Colonic mucosa (tissue), 4 donors: ENCODE measurements at regions not wholly inside any gene's neighbourhood (a gene's known extent, or its start where the extent isn't known, plus 50 kb on each side); places are given as distances from the start of the nearest gene placed in this dataset.

ENCODE experiments used
- DNase-seq: peaks from one replicate; pipeline ENCODE4 v3.0.0-alpha.2; 2020
- H3K27ac ChIP-seq: fragments of 200-600 bp; one replicate; pipeline ENCODE4 v1.8.0; 2021
- H3K27me3 ChIP-seq: fragments of 200-600 bp; one replicate; pipeline ENCODE4 v1.8.0; 2021
- H3K36me3 ChIP-seq: fragments of 200-600 bp; one replicate; pipeline ENCODE4 v1.8.0; 2021
- H3K4me1 ChIP-seq: fragments of 200-600 bp; one replicate; pipeline ENCODE4 v1.8.0; 2021; ENCODE audit warnings: mild to moderate bottlenecking
- H3K4me3 ChIP-seq: fragments of 200-600 bp; one replicate; pipeline ENCODE4 v1.8.0; 2021
- H3K9ac ChIP-seq, 2 donors: one replicate each; pipeline ENCODE4 v1.7.0; 2013; ENCODE audit warnings: control low read depth in 2 of 2, low read depth in 2 of 2, low read length in 2 of 2
- H3K9me3 ChIP-seq: fragments of 200-600 bp; one replicate; pipeline ENCODE4 v1.8.0; 2021
- intact Hi-C: fragments of 100-400 bp; cut with DNase I; formaldehyde crosslinking; loops from one replicate; pipeline ENCODE4 v1.14.1; 2022
- TF ChIP-seq, protein P1 (sequence below): fragments of 200-600 bp; IDR thresholded peaks from one replicate; pipeline ENCODE4 v1.8.0; 2022; ENCODE audit warnings: antibody characterized with exemption, mild to moderate bottlenecking
- donor health status: healthy.
- donor health status: DM: no; HTN: no; CAD: no.
- donor health status: DM: no; HTN: no; CAD: no.

DNA sequence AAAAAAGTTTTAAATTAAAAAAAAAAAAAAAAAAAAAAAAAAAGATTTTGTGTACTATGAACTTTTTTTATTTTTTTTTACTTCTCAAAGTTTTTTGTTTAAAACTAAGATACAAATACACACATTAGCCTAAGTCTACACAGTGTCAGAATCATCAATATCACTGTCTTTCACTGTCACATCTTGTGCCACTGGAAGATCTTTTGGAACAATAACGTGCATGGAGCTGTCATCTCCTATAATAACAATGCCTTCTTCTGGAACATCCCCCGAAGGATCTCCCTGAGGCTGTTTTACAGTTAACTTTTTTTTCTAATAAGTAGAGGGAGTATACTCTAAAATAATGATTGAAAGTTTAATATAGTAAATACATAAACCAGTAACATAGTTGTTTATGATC is 295.7 kb downstream of the KCNJ2 start:
- no peak overlapping the region for H3K9ac ChIP-seq
- no peaks in the 10 kb centered on the region for H3K27me3 ChIP-seq
- no peaks in the 10 kb centered on the region for H3K36me3 ChIP-seq
- TF ChIP-seq, protein P1, sequence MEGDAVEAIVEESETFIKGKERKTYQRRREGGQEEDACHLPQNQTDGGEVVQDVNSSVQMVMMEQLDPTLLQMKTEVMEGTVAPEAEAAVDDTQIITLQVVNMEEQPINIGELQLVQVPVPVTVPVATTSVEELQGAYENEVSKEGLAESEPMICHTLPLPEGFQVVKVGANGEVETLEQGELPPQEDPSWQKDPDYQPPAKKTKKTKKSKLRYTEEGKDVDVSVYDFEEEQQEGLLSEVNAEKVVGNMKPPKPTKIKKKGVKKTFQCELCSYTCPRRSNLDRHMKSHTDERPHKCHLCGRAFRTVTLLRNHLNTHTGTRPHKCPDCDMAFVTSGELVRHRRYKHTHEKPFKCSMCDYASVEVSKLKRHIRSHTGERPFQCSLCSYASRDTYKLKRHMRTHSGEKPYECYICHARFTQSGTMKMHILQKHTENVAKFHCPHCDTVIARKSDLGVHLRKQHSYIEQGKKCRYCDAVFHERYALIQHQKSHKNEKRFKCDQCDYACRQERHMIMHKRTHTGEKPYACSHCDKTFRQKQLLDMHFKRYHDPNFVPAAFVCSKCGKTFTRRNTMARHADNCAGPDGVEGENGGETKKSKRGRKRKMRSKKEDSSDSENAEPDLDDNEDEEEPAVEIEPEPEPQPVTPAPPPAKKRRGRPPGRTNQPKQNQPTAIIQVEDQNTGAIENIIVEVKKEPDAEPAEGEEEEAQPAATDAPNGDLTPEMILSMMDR = no peak
- no peak for DNase-seq
- intact Hi-C loops = no loop called here
- no peak overlapping the region for H3K4me3 ChIP-seq
- H3K9me3 ChIP-seq = no peaks in the 10 kb centered on the region
- H3K27ac ChIP-seq = no peak overlapping the region
- no peaks in the 10 kb centered on the region for H3K4me1 ChIP-seq

DNA sequence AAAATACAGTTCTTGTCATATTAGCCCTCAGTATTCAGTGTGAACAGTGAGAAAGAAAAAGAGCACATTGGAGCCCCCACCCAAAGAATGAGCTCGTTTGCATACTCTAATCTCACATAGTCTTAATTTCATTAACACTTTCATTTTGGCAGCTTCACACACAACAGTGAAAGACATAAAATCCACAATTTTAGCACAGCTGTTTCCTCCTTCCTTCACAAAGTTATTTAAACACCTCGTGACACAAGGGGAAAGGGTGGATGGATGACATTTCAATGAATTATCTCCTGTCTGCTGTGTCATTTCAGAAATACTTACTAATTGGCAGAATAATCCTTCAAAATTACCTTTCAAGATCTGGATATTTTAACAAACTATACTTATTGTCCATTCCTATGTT is 299.3 kb downstream of the KCNJ2 start:
- no peaks in the 10 kb centered on the region for H3K9me3 ChIP-seq
- H3K36me3 ChIP-seq = no peaks in the 10 kb centered on the region
- intact Hi-C loops = no loop called here
- no peak for DNase-seq
- TF ChIP-seq, protein P1 = no peak
- H3K4me1 ChIP-seq = no peaks in the 10 kb centered on the region
- no peaks in the 10 kb centered on the region for H3K27me3 ChIP-seq
- no peak overlapping the region for H3K4me3 ChIP-seq
- no peak overlapping the region for H3K9ac ChIP-seq
- H3K27ac ChIP-seq = no peak overlapping the region

DNA sequence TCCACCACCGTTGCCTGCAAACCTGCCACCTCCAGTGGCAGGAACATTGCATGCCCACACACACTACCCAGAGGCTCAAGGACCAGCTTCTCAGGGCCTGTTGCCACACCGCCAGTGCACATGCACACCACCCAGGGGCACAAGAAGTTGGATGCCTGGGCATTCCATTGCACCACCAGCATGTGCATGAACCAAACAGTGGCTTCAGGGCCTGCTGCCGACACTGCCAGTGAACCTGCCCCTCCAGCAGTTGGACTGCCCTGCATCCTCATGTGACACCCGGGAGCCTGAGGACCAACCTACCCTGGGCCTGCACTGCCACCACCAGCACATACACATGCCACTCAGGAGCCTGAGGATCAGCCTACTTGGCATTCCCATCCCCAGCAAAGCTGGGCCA is 303.7 kb downstream of the KCNJ2 start:
- Histone ChIP-seq H3K9me3 (no peaks in the 10 kb centered on the region), H3K27me3 (no peaks in the 10 kb centered on the region), H3K4me1 (no peaks in the 10 kb centered on the region), H3K36me3 (no peaks in the 10 kb centered on the region), H3K4me3 (no peak overlapping the region), H3K9ac (no peak overlapping the region), H3K27ac (no peak overlapping the region)
- intact Hi-C loops = no loop called here
- TF ChIP-seq, protein P1 = no peak
- no peak for DNase-seq

DNA sequence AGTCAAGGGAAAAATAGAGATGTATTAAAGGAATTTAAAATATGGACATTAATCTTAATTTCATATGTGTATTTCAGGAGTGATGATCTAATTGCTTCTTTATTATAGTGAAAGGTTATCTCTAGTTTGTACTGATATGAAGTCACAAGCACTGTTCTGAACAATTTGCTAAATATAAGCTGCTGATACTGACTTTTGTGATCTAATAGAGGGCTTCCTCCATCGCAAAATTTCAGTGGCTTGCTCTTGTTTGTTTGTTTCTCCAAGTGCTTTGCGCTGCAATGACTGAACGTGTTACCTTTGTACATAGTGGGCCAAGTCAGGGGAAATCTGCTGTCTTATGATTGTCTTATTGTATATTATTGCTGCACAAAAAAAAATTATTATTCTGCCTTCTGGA is 307.0 kb downstream of the KCNJ2 start:
- intact Hi-C loops = no loop called here
- Histone ChIP-seq H3K9me3 (no peaks in the 10 kb centered on the region), H3K27me3 (no peaks in the 10 kb centered on the region), H3K4me3 (no peak overlapping the region), H3K36me3 (no peaks in the 10 kb centered on the region), H3K9ac (no peak overlapping the region), H3K4me1 (no peaks in the 10 kb centered on the region), H3K27ac (no peak overlapping the region)
- TF ChIP-seq, protein P1 = no peak
- no peak for DNase-seq

DNA sequence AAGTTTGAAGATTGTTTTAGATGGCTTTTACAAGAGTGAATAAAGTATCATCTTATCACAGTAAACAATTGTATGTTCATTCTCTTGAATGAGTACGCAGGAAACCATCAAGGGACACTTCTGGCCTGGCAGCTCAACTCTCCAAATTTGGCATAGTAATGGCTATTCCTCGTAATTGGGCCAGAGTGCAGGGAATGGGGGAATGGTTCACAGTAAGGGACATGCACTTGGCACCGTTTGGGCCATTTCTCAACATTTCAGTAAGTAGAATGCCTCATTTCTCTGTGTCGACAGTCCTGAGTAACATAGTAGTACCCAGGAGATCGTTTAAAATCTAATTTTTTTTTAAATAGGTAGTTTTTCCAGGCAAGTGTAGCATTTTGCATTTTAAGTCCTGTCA is 309.6 kb downstream of the KCNJ2 start:
- intact Hi-C loops = no loop called here
- Histone ChIP-seq H3K27me3 (no peaks in the 10 kb centered on the region), H3K4me1 (no peaks in the 10 kb centered on the region), H3K9me3 (no peaks in the 10 kb centered on the region), H3K4me3 (no peak overlapping the region), H3K27ac (no peak overlapping the region), H3K36me3 (no peaks in the 10 kb centered on the region), H3K9ac (no peak overlapping the region)
- TF ChIP-seq, protein P1 = no peak
- no peak for DNase-seq

DNA sequence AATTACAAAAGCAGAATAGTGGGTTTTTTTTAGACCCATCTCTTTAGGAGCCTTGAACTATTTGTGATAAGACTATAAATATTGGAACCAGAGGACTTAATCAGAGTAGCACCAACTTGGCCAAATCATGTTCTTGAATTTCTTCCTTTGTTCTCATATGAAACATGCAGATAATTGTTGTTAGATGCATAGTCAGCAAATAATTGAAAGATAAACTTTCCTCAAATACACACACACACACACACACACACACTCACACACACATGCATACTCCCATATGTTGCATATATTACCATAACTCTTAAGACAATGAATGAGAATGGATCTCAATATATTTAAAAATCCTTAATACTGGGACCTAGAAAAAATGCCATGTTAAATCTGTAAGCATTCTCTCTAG is 310.4 kb downstream of the KCNJ2 start:
- H3K36me3 ChIP-seq = no peaks in the 10 kb centered on the region
- H3K4me1 ChIP-seq = no peaks in the 10 kb centered on the region
- no peak overlapping the region for H3K4me3 ChIP-seq
- DNase-seq = no peak
- H3K9me3 ChIP-seq = no peaks in the 10 kb centered on the region
- TF ChIP-seq, protein P1 = no peak
- intact Hi-C loops = no loop called here
- no peak overlapping the region for H3K27ac ChIP-seq
- no peak overlapping the region for H3K9ac ChIP-seq
- H3K27me3 ChIP-seq = no peaks in the 10 kb centered on the region
